Left ventricle myocardium inferior (tissue), 1 donor: ENCODE measurements at regions not wholly inside any gene's neighbourhood (a gene's known extent, or its start where the extent isn't known, plus 50 kb on each side); places are given as distances from the start of the nearest gene placed in this dataset.

Source experiments
- DNase-seq: peaks from one replicate; pipeline ENCODE4 v3.0.0-alpha.2; 2020
- H3K27ac ChIP-seq: fragments of 200-600 bp; replicated peaks from 2 replicates; pipeline ENCODE4 v1.8.0; 2021
- H3K27me3 ChIP-seq: fragments of 200-600 bp; 2 replicates; pipeline ENCODE4 v1.8.0; 2021; ENCODE audit warnings: low read depth
- H3K36me3 ChIP-seq: fragments of 200-600 bp; 2 replicates; pipeline ENCODE4 v1.8.0; 2021
- H3K4me1 ChIP-seq: fragments of 200-600 bp; 2 replicates; pipeline ENCODE4 v1.8.0; 2021
- H3K4me3 ChIP-seq: fragments of 200-600 bp; 2 replicates; pipeline ENCODE4 v1.8.0; 2021; ENCODE audit warnings: mild to moderate bottlenecking, moderate library complexity
- H3K9me3 ChIP-seq: fragments of 200-600 bp; replicated peaks from 2 replicates; pipeline ENCODE4 v1.8.0; 2021
- intact Hi-C: fragments of 100-400 bp; cut with micrococcal nuclease; formaldehyde crosslinking; loops from one replicate; pipeline ENCODE4 v1.11.0; 2022
- TF ChIP-seq, protein P1 (sequence below): fragments of 200-600 bp; IDR thresholded peaks from 2 replicates; pipeline ENCODE4 v1.8.0; 2021; ENCODE audit warnings: antibody characterized with exemption, mild to moderate bottlenecking, borderline replicate concordance
- donor health status: DM: no; HTN: yes; CAD: no; lungs with severe emphysema.

- H3K9me3 ChIP-seq, result no peaks in the 10 kb centered on the region
- peaks cover 9% of the 10 kb centered on the region for H3K27me3 ChIP-seq
- intact Hi-C loops, result no loop called here
- H3K4me3 ChIP-seq, result no peak overlapping the region
- H3K36me3 ChIP-seq, result no peaks in the 10 kb centered on the region
- no peak overlapping the region for H3K27ac ChIP-seq
- H3K4me1 ChIP-seq, result no peaks in the 10 kb centered on the region
- DNase-seq, result peak; percentile 12
- TF ChIP-seq, protein P1, sequence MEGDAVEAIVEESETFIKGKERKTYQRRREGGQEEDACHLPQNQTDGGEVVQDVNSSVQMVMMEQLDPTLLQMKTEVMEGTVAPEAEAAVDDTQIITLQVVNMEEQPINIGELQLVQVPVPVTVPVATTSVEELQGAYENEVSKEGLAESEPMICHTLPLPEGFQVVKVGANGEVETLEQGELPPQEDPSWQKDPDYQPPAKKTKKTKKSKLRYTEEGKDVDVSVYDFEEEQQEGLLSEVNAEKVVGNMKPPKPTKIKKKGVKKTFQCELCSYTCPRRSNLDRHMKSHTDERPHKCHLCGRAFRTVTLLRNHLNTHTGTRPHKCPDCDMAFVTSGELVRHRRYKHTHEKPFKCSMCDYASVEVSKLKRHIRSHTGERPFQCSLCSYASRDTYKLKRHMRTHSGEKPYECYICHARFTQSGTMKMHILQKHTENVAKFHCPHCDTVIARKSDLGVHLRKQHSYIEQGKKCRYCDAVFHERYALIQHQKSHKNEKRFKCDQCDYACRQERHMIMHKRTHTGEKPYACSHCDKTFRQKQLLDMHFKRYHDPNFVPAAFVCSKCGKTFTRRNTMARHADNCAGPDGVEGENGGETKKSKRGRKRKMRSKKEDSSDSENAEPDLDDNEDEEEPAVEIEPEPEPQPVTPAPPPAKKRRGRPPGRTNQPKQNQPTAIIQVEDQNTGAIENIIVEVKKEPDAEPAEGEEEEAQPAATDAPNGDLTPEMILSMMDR, result no peak
These were observed 98.7 kb downstream of the CRYAA start for GRCh38 chr21:43267391-43268085.

DNA sequence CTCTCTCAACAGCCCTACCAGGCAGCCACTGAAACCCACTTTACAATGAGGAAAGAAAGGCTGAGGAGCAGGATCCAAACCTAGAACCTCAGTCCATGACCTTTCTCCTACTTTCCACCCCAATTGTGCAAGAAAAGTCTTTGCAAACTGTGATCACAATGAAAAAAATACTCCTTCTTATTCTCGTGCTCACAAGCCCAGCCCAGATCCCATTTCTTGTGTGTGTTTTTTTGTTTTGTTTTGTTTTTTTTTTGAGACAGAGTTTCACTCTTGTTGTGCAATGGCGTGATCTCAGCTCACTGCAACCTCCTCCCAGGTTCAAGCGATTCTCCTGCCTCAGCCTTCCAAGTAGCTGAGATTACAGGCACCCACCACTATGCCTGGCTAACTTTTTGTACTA, 97.7 kb downstream of the CRYAA start:
- H3K4me1 ChIP-seq, result no peaks in the 10 kb centered on the region
- H3K36me3 ChIP-seq, result no peaks in the 10 kb centered on the region
- intact Hi-C loops, result no loop called here
- no peak overlapping the region for H3K4me3 ChIP-seq
- H3K9me3 ChIP-seq, result no peaks in the 10 kb centered on the region
- TF ChIP-seq, protein P1, result no peak
- DNase-seq, result no peak
- no peak overlapping the region for H3K27ac ChIP-seq
- H3K27me3 ChIP-seq, result no peaks in the 10 kb centered on the region

DNA sequence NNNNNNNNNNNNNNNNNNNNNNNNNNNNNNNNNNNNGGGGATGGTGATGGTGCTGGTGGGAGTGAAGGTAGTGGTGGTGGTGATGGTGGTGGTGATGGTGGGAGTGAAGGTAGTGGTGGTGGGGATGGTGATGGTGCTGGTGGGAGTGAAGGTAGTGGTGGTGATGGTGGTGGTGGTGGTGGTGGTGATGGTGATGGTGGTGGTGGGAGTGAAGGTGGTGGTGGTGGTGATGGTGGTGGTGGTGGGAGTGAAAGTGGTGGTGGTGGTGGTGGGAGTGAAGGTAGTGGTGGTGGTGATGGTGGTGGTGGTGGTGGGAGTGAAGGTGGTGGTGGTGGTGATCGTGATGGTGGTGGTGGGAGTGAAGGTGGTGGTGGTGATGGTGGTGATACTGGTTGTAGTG, 93.6 kb downstream of the CRYAA start:
- Histone ChIP-seq H3K4me3 (no peak overlapping the region), H3K9me3 (no peaks in the 10 kb centered on the region), H3K27me3 (no peaks in the 10 kb centered on the region), H3K4me1 (no peaks in the 10 kb centered on the region), H3K27ac (no peak overlapping the region), H3K36me3 (no peaks in the 10 kb centered on the region)
- peak; percentile 4 for DNase-seq
- intact Hi-C loops, result no loop called here
- TF ChIP-seq, protein P1, result no peak
